ENCODE measurements at regions not wholly inside any gene's neighbourhood (a gene's known extent, or its start where the extent isn't known, plus 50 kb on each side); places are given as distances from the start of the nearest gene placed in this dataset.

DNA sequence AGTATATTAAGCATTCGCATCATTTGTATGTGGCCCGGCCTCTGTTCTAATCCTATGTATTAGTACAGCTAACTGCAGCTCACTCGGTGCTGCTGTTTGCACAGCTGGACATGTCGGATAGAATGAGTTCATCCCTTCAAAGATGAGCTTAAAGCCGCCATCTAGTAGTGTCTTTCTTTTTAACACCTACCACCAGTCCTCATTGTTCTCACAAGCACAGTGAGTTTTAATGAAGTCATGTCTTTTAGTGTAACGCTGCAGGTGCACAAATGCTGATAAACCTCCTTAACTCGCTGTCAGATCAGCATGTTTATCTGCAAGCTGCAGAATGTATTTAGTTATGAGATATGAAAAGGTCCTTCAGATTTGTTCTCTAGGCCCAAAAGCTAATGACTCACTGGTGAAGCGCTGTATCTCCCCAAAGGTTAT, 247.5 kb downstream of the MTERF1 start:
- TF ChIP-seq, protein P1, sequence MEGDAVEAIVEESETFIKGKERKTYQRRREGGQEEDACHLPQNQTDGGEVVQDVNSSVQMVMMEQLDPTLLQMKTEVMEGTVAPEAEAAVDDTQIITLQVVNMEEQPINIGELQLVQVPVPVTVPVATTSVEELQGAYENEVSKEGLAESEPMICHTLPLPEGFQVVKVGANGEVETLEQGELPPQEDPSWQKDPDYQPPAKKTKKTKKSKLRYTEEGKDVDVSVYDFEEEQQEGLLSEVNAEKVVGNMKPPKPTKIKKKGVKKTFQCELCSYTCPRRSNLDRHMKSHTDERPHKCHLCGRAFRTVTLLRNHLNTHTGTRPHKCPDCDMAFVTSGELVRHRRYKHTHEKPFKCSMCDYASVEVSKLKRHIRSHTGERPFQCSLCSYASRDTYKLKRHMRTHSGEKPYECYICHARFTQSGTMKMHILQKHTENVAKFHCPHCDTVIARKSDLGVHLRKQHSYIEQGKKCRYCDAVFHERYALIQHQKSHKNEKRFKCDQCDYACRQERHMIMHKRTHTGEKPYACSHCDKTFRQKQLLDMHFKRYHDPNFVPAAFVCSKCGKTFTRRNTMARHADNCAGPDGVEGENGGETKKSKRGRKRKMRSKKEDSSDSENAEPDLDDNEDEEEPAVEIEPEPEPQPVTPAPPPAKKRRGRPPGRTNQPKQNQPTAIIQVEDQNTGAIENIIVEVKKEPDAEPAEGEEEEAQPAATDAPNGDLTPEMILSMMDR (IDR thresholded peaks at IDR 0.05; ENCODE audit: poor library complexity, severe bottlenecking): no peak
- TF ChIP-seq TAF1 (IDR thresholded peaks at IDR 0.05; ENCODE audit: low read depth): no peak
- TF ChIP-seq POLR2AphosphoS5 (IDR thresholded peaks at IDR 0.05): no peak
- TF ChIP-seq EZH2 (IDR thresholded peaks at IDR 0.05; ENCODE audit: borderline replicate concordance, insufficient read depth, low read length, poor library complexity, severe bottlenecking): no peak

Measured in neural cell (in vitro differentiated cells).